ENCODE measurements at regions not wholly inside any gene's neighbourhood (a gene's known extent, or its start where the extent isn't known, plus 50 kb on each side); places are given as distances from the start of the nearest gene placed in this dataset.

GRCh38 chr5:3198074-3198449 lies 397.6 kb upstream of the IRX1 start:
- 40% methylated on average over 7 of the region's 7 CpGs; no CpG with 5 or more reads in 1 of the 2 experiments for WGBS, 2 experiments (ENCODE audit: extremely low coverage in 1 of 2, insufficient coverage in 1 of 2, insufficient read length in 1 of 2, insufficient replicate concordance in 2 of 2, low coverage in 1 of 2, low lambda C conversion rate in 2 of 2, missing lambda C conversion rate in 1 of 2)

More at GRCh38 chr5:3198074-3198449, 397.6 kb upstream of the IRX1 start:
- POLR2A ChIA-PET (ENCODE audit: partially characterized antibody), result interaction anchor here (1.3 kb wide), 1 partner anchor 78 kb away, joined by 6 read pairs; no protein-coding TSS in a partner anchor
- Histone ChIP-seq H3K4me2 (ENCODE audit: insufficient read depth in 1 of 2, low read depth in 2 of 2, low read length in 2 of 2) (peak overlapping the region; percentile 83 to 90), H4K20me1 (replicated peaks in 1 of 2; ENCODE audit: control insufficient read depth in 1 of 2, insufficient read depth in 2 of 2, low read length in 2 of 2) (no peaks in the 10 kb centered on the region), H2AK5ac (ENCODE audit: low read depth, low read length) (no peak overlapping the region), H3K79me2 (ENCODE audit: control insufficient read depth in 1 of 2, insufficient read depth in 2 of 2, low read length in 2 of 2) (no peaks in the 10 kb centered on the region), H3K56ac (replicated peaks; ENCODE audit: insufficient read length, low read depth, low read length) (no peak overlapping the region), H3K18ac (ENCODE audit: extremely low read depth, low read length) (no peak overlapping the region), H3K36me3 (ENCODE audit: control insufficient read depth in 2 of 4, insufficient read depth in 4 of 4, low read length in 3 of 4) (no peaks in the 10 kb centered on the region; a peak in 1 of 8 replicates), H3K23me2 (ENCODE audit: low read depth, low read length) (peaks cover 8% of the 10 kb centered on the region), H3K14ac (ENCODE audit: insufficient read length) (no peak overlapping the region), H3K27me3 (replicated peaks in 1 of 4; ENCODE audit: control insufficient read depth in 3 of 4, extremely low read depth in 1 of 4, insufficient read depth in 3 of 4, low read length in 3 of 4) (peaks cover 0 to 10% (median 8%) of the 10 kb centered on the region in 4 experiments; a peak in 4 of 7 replicates), H2BK20ac (ENCODE audit: low read length) (no peak overlapping the region), H3K4ac (replicated peaks; ENCODE audit: insufficient read length, low read depth, low read length) (no peak overlapping the region), H3K9me3 (ENCODE audit: insufficient read depth in 2 of 2, low read depth in 1 of 2, low read length in 1 of 2) (peaks cover 0 to 4% of the 10 kb centered on the region in 2 experiments; a peak in 1 of 4 replicates), H3K9ac (replicated peaks in 1 of 4; ENCODE audit: extremely low read depth in 1 of 4, low read depth in 3 of 4, low read length in 3 of 4) (no peak overlapping the region), H4K91ac (replicated peaks; ENCODE audit: insufficient read length, low read length) (no peak overlapping the region), H3K4me1 (replicated peaks in 1 of 4; ENCODE audit: control insufficient read depth in 3 of 4, insufficient read depth in 4 of 4, low read length in 3 of 4) (peaks cover 2 to 13% (median 8%) of the 10 kb centered on the region in 4 experiments; a peak in 6 of 7 replicates), H2BK120ac (replicated peaks; ENCODE audit: low read depth, low read length) (no peak overlapping the region), H2BK15ac (ENCODE audit: low read length) (no peak overlapping the region), H4K8ac (ENCODE audit: extremely low read depth, insufficient read depth, low read length) (no peak overlapping the region), H3K79me1 (ENCODE audit: low read depth, low read length) (no peaks in the 10 kb centered on the region), H3K23ac (ENCODE audit: insufficient read length) (no peak overlapping the region), H2BK5ac (ENCODE audit: low read depth, low read length) (no peak overlapping the region), H2BK12ac (ENCODE audit: low read depth, low read length) (no peak overlapping the region), H3K27ac (ENCODE audit: low read depth, low read length) (no peak overlapping the region), H3K4me3 (ENCODE audit: extremely low read depth in 1 of 4, insufficient read depth in 2 of 4, low read depth in 3 of 4, low read length in 4 of 4) (peak overlapping the region; percentile 24 to 60 (median 48); a peak in 7 of 8 replicates), H4K5ac (ENCODE audit: insufficient read length, low read depth, low read length) (no peak overlapping the region), H2AFZ (ENCODE audit: low read length) (peak overlapping the region; percentile 68; the same call in 1 of the 2 replicates)
- FAIRE-seq (no peak), DNase-seq (ENCODE audit: low read depth in 1 of 2, low spot score in 2 of 2) (no peak)
- CTCF ChIA-PET (ENCODE audit: partially characterized antibody), result interaction anchor here (0.7 to 1.3 kb wide), 3 partner anchors 11 to 347 kb away, joined by 3 read pairs; no protein-coding TSS in a partner anchor
- TF ChIP-seq EP300 (IDR thresholded peaks at IDR 0.05; ENCODE audit: borderline replicate concordance in 1 of 2, low read depth in 2 of 2, low read length in 2 of 2) (no peak), ASH2L (IDR thresholded peaks at IDR 0.05; ENCODE audit: low read length) (no peak), SRF (IDR thresholded peaks at IDR 0.05; ENCODE audit: low read depth, low read length) (no peak), CBX8 (IDR thresholded peaks at IDR 0.05; ENCODE audit: borderline replicate concordance, low read depth, low read length) (no peak), YY1 (IDR thresholded peaks at IDR 0.05; ENCODE audit: low read depth, low read length) (no peak), USF2 (IDR thresholded peaks at IDR 0.05; ENCODE audit: low read length) (no peak), HDAC6 (IDR thresholded peaks at IDR 0.05; ENCODE audit: low read depth, low read length) (no peak), CREB1 (IDR thresholded peaks at IDR 0.05) (no peak), E2F6 (IDR thresholded peaks at IDR 0.05) (no peak), SUZ12 (IDR thresholded peaks at IDR 0.05; ENCODE audit: low read length) (no peak)
